ENCODE measurements at regions not wholly inside any gene's neighbourhood (a gene's known extent, or its start where the extent isn't known, plus 50 kb on each side); places are given as distances from the start of the nearest gene placed in this dataset.

GRCh38 chr9:96069629-96070220 is 194.2 kb downstream of the ERCC6L2 start:
- TF ChIP-seq, protein P1, sequence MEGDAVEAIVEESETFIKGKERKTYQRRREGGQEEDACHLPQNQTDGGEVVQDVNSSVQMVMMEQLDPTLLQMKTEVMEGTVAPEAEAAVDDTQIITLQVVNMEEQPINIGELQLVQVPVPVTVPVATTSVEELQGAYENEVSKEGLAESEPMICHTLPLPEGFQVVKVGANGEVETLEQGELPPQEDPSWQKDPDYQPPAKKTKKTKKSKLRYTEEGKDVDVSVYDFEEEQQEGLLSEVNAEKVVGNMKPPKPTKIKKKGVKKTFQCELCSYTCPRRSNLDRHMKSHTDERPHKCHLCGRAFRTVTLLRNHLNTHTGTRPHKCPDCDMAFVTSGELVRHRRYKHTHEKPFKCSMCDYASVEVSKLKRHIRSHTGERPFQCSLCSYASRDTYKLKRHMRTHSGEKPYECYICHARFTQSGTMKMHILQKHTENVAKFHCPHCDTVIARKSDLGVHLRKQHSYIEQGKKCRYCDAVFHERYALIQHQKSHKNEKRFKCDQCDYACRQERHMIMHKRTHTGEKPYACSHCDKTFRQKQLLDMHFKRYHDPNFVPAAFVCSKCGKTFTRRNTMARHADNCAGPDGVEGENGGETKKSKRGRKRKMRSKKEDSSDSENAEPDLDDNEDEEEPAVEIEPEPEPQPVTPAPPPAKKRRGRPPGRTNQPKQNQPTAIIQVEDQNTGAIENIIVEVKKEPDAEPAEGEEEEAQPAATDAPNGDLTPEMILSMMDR (IDR thresholded peaks at IDR 0.05; ENCODE audit: insufficient read depth, low read length, missing control alignments), result no peak
- POLR2A ChIA-PET, result no interaction called here

DNA sequence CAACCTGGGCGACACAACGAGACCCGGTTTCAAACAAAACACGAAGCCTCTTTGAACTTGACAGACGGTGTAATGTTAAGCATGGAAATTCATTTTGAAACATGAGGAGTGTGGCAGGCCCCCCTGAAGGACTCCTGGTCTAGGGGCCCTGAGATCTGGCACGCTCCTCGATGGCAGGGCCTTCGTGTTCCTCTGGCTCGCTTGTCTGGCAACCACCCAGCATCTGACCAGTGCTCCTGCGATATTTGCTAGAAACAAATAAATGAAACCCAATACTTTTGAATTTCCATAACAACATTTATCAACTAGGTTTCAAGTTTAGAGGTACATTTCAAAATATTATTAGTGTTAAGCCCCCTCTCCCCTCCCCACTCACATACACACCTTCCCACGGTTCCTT is 193.0 kb downstream of the ERCC6L2 start:
- no peak overlapping the region for H3K4me3 ChIP-seq (ENCODE audit: low read depth, low read length)
- ChIA-PET CTCF (no interaction called here), POLR2A (no interaction called here)
- TF ChIP-seq, protein P1 (IDR thresholded peaks at IDR 0.05; ENCODE audit: insufficient read depth, low read length, missing control alignments), result no peak
- DNase-seq (ENCODE audit: low read depth, low spot score), result no peak

More at GRCh38 chr9:96069629-96070220, 194.2 kb downstream of the ERCC6L2 start:
- no peak for DNase-seq (ENCODE audit: low read depth, low spot score)
- no peak overlapping the region for H3K4me3 ChIP-seq (ENCODE audit: low read depth, low read length)
- CTCF ChIA-PET, result no interaction called here

DNA sequence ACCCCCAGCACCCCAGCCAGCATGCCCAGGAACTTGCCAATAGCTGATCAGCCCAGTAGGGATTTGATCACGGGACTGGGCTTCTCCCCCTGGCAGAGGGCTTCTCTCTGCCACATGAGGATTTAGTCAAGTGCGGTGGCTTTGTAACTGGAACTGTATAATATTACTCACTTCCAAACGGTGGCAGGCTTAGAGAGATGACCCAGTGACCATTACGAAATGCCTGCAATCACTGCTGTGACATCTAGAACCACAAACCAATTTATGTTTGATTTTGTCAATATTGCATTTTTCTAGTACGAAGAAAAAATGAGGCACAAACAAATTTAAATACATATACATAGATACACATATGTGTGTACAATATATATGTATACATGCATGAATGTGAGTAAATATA is 192.1 kb downstream of the ERCC6L2 start:
- DNase-seq (ENCODE audit: low read depth, low spot score), result no peak
- H3K4me3 ChIP-seq (ENCODE audit: low read depth, low read length), result no peak overlapping the region
- CTCF ChIA-PET, result no interaction called here
- TF ChIP-seq, protein P1 (IDR thresholded peaks at IDR 0.05; ENCODE audit: insufficient read depth, low read length, missing control alignments), result no peak
- POLR2A ChIA-PET, result no interaction called here

DNA sequence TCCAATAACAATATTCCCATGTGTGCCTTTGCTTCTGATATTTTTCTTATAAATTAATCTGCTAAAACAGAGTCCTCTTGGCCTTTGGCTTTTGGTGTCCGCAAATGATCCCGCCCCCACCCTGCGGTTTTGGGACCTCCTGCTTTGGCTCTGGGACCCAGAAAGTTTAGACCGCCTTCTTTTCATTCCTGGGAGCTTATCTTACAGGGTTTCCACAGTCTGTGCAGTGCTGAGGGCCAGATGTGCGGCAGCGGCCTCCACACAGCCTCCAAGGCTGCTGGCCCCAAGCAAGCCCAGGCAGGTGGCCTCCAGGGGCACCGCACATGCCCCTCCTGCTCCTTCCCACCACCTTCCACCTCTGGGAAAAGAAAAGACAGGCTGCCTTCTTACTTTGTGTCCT is 191.5 kb downstream of the ERCC6L2 start:
- no peak for DNase-seq (ENCODE audit: low read depth, low spot score)

GRCh38 chr9:96065482-96066251 is 190.2 kb downstream of the ERCC6L2 start:
- no peak for DNase-seq (ENCODE audit: low read depth, low spot score)
- TF ChIP-seq, protein P1 (IDR thresholded peaks at IDR 0.05; ENCODE audit: insufficient read depth, low read length, missing control alignments), result no peak
- CTCF ChIA-PET, result interaction anchor here (0.5 kb wide), 1 partner anchor 66 kb away, joined by 4 read pairs; no protein-coding TSS in a partner anchor
- no peak overlapping the region for H3K4me3 ChIP-seq (ENCODE audit: low read depth, low read length)
- POLR2A ChIA-PET, result no interaction called here

More for the DNA sequence above, 191.5 kb downstream of the ERCC6L2 start:
- ChIA-PET CTCF (no interaction called here), POLR2A (no interaction called here)
- H3K4me3 ChIP-seq (ENCODE audit: low read depth, low read length), result no peak overlapping the region
- TF ChIP-seq, protein P1 (IDR thresholded peaks at IDR 0.05; ENCODE audit: insufficient read depth, low read length, missing control alignments), result no peak

GRCh38 chr9:96064826-96065481 is 189.5 kb downstream of the ERCC6L2 start:
- ChIA-PET CTCF (no interaction called here), POLR2A (no interaction called here)
- DNase-seq (ENCODE audit: low read depth, low spot score), result no peak
- TF ChIP-seq, protein P1 (IDR thresholded peaks at IDR 0.05; ENCODE audit: insufficient read depth, low read length, missing control alignments), result no peak
- no peak overlapping the region for H3K4me3 ChIP-seq (ENCODE audit: low read depth, low read length)
